RWPE1 (cell line): ENCODE measurements at regions not wholly inside any gene's neighbourhood (a gene's known extent, or its start where the extent isn't known, plus 50 kb on each side); places are given as distances from the start of the nearest gene placed in this dataset.

Experiments used
- CTCF ChIA-PET: fragments of 350-600 bp; sonication (Branson Sonifier 250); formaldehyde crosslinking; extraction: SDS; loops from one replicate; lab custom pipeline; 2021; lab: Yijun Ruan, JAX
- POLR2A ChIA-PET: fragments of 400-600 bp; formaldehyde crosslinking; extraction: SDS; loops from one replicate; lab custom pipeline; 2020; ENCODE audit warnings: antibody characterized with exemption; ENCODE audit not compliant: low non-redundant PET; lab: Yijun Ruan, JAX
- DNase-seq: peaks from one replicate; pipeline ENCODE4 v3.0.0; 2012; ENCODE audit warnings: low spot score
- H3K27ac ChIP-seq: fragments of 450-650 bp; 2 replicates; pipeline ENCODE4 v1.5.1; 2017
- TF ChIP-seq, protein P1 (sequence below): fragments of 450-650 bp; conservative IDR thresholded peaks from 2 replicates; pipeline ENCODE4 v1.5.1; 2017; ENCODE audit warnings: low read depth, mild to moderate bottlenecking

DNA sequence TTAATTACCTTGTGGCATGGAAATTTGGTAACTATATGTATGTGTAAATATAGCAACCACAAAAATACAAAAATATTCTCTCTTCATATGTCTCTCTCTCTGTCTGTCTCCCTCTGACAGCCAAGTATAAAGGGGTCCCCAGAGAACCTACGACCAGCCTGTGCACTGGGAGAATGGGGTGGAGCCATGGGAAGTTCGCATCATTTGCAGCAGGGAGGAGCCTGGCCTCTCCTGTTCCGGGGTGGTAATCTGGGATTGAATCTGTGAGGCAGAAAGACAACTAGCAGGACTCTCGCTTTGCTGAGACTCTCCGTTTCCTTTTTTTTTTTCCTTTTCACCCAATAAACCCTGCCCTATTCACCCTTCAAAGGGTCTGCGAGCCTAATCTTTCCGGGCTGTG is 1109.1 kb downstream of the HACE1 start:
- TF ChIP-seq, protein P1, sequence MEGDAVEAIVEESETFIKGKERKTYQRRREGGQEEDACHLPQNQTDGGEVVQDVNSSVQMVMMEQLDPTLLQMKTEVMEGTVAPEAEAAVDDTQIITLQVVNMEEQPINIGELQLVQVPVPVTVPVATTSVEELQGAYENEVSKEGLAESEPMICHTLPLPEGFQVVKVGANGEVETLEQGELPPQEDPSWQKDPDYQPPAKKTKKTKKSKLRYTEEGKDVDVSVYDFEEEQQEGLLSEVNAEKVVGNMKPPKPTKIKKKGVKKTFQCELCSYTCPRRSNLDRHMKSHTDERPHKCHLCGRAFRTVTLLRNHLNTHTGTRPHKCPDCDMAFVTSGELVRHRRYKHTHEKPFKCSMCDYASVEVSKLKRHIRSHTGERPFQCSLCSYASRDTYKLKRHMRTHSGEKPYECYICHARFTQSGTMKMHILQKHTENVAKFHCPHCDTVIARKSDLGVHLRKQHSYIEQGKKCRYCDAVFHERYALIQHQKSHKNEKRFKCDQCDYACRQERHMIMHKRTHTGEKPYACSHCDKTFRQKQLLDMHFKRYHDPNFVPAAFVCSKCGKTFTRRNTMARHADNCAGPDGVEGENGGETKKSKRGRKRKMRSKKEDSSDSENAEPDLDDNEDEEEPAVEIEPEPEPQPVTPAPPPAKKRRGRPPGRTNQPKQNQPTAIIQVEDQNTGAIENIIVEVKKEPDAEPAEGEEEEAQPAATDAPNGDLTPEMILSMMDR: no peak
- no peak for DNase-seq
- ChIA-PET POLR2A (no interaction called here), CTCF (no interaction called here)
- H3K27ac ChIP-seq: no peak overlapping the region

DNA sequence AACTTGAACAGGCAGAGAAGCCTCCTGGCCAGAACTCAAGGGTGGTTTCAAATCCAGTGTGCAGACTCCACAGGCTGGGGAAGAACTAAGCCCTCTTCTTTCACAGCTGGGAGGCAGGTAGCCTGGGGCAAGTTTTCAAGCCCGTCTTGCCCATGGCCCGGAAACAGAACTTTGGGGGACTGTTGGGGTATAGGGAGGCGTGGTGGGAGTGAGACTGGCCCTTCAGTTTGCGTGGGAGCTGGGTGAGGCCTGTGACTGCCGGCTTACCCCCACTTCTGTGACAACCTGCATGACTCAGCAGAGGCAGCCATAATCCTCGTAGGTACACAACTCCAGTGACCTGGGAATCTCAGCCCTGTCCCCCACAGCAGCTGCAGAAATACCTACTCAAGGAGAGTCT is 1125.7 kb downstream of the HACE1 start:
- TF ChIP-seq, protein P1: no peak
- CTCF ChIA-PET: no interaction called here
- H3K27ac ChIP-seq: no peak overlapping the region

DNA sequence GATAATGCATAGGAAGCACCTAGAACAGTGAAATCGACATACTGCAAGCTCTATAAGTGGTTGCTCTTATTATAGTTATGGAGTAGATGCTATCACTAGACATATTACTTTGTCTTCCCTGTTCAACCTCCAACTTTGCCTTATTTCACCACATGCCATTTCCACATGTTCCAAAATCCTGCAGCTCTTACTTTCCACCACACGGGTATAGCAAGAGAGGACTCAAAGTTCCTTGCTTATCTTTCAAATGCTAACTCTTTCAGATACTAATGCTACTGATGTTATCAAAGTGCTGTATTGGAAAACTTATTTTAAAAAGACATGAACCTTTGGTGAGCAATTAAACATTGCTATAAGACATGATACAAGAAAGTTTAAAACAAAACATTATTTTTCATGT is 1130.1 kb downstream of the HACE1 start:
- no peak overlapping the region for H3K27ac ChIP-seq
- DNase-seq: no peak
- TF ChIP-seq, protein P1: no peak
- CTCF ChIA-PET: no interaction called here
- POLR2A ChIA-PET: no interaction called here

More for the DNA sequence above, 1125.7 kb downstream of the HACE1 start:
- DNase-seq: no peak
- POLR2A ChIA-PET: no interaction called here

DNA sequence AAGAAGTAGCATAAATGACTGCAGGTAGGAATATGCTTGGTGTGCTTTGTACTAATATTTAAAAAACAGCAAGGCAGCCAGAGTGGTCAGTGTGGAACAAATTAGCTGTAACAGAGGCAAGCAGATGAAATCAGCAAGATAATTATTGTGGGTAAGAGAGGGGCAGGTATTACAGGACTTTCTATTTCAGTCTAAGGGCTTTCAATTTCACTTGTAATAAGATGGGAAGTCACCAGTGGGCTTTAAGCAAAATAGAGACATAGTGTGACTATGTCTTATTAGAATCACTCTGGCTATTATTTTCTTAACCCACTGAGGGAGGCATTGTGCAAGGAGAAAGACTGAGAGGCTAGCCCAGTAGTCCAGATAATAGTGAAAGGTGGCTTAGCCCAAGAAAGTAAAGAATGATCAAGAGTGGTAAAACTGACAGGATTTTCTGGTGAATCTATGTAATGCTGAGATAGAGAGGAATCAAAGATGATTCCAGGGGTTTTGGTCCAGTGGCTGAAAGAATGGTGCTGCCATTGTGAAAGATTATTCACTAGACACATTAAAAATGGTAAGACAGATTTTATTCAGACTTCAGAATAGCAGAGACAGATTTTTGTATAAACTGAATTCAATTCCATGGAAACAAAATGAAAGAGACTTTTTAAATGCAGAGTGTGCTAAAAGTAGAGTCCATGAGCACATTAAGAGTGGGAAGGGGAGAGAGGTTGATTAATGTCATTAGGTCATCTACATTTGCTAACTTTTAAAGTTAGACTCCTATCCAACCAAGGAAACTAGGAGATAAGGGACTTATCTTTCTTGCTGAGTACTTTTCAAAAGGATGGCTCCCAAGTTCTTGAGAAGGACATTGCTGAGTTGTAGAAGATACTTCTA is 1136.0 kb downstream of the HACE1 start:
- ChIA-PET CTCF (no interaction called here), POLR2A (no interaction called here)
- no peak for DNase-seq
- TF ChIP-seq, protein P1: no peak
- H3K27ac ChIP-seq: no peak overlapping the region

DNA sequence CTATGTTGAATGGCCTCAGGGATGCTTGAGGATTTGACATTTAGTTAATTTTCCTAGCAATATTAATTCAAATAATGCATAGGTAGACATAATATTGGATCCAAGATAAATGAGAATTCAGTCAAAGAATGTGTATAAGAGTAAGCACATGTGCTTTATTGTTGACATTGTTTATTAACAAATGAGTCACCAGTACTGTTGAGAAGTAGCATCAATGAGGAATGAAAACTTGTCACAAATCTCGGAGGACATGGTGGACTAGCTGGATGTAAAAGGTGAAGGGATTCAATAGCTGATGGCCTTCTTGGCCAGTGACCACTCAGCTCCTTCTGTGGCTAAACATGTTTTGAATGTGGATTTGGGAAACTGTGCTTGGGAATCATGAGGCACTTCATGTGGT is 1137.0 kb downstream of the HACE1 start:
- TF ChIP-seq, protein P1: no peak
- ChIA-PET POLR2A (no interaction called here), CTCF (no interaction called here)
- no peak for DNase-seq
- H3K27ac ChIP-seq: no peak overlapping the region

DNA sequence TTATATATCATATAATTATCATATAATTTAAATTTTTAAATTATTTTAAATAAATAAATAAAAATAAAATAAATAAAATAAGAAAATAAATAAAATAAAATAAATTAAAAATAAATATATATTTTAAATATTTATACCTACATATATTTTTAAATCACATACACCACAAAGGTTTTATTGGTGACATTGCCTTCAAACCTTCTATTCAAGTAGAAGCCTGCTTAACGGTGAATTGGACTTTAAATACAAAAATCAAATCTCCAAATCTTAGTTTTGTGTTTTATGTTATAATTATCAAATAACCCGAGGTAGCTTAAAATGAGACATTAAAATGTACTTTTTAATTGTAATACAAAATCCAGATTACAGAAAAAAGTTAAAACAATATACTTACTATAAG is 1137.8 kb downstream of the HACE1 start:
- DNase-seq: no peak
- no peak overlapping the region for H3K27ac ChIP-seq
- ChIA-PET CTCF (no interaction called here), POLR2A (no interaction called here)
- TF ChIP-seq, protein P1: no peak
